GM21515 (cell line): ENCODE measurements at regions not wholly inside any gene's neighbourhood (a gene's known extent, or its start where the extent isn't known, plus 50 kb on each side); places are given as distances from the start of the nearest gene placed in this dataset.
"Not testable (repeated sequence)": the region's sequence is repeated elsewhere in the genome, so short reads cannot be mapped to it uniquely, and the experiment has no call there.

Experiments used
- ATAC-seq: cut with Tn5 transposase; IDR thresholded peaks from one replicate; pipeline ENCODE4 v1.9.1; 2021; ENCODE audit not compliant: unreplicated experiment

DNA sequence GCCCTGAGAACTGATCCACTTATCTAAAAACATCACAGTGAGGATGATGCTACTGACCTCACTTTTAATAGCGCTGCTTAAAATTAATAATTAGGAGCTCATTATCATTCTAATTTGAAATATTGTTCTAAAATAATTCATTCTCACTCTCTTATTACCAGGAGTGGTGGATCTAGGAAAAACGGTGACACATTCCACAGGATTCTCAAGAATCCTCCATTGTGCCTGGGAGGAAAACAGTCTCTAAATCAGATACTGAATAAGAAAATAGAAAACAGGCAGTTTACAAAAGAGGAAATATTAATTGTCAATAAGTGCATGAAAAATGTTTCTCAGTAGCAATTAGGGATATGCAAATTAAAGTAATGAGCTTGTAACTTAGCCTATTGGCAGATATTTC, 187.4 kb downstream of the TENT5A start:
- no peak for ATAC-seq

DNA sequence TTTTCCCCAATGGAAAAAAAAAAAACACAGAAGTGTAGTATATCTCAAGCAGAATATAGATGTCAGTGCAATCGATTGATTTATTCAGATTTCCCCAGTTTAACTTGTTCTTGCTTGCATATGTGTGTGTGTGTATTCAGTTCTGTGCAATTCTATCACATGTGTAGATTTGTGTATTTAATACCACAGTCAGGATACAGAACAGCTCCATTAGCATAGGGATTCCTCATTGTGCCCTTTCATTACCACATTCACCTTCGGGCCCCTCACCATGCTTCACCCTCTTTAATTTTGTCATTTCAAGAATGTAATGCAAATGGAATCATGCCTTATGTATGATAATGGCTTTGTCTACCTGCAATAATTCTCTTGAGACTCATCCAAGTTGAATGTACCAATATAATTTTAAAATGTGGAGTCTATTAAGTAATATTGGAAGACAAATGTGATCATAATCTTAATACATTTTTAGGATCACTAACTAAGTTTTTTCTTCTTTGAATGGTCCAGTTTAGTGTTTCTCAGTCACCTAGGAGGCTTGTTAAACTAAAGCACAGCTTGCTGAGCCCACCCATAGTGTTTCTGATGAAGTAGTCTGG, 187.9 kb downstream of the TENT5A start:
- no peak for ATAC-seq

DNA sequence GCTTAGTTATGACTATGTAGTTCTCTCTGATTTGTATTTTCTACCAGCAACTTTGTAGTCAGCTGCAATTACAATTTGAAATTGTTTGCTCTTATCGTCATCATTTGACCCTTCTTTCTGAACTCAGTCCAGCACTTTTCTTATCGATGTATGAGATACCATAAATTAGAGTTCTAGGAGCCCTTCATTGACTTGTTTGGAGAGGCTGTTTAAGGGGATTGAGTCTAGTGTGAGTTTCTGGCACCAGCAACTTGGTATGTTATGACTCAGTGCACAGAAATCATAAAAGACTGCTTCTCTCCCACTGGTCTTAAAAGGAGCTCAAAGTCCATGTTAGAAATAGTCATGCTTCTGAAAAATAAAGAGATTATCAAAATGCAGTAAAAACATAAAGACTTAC, 190.3 kb downstream of the TENT5A start:
- ATAC-seq: no peak

DNA sequence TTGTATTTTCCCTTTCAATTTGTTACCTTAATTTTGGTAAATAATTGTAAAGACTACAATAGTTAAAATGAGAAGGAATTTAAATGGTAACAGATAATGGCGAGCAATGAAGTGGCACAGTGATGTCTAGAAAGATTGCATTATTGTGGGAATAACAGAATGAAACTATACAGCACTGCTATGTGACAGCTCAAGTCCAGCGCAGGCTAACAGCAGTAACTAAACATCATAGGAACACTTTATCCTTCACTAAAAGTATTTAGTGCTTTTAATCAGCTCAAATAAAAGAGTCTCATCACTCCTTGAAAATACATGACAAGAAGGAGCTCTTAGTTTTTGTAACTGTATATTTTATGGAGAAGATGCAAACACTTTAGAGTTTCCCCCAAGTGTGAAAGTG, 190.8 kb downstream of the TENT5A start:
- no peak for ATAC-seq

DNA sequence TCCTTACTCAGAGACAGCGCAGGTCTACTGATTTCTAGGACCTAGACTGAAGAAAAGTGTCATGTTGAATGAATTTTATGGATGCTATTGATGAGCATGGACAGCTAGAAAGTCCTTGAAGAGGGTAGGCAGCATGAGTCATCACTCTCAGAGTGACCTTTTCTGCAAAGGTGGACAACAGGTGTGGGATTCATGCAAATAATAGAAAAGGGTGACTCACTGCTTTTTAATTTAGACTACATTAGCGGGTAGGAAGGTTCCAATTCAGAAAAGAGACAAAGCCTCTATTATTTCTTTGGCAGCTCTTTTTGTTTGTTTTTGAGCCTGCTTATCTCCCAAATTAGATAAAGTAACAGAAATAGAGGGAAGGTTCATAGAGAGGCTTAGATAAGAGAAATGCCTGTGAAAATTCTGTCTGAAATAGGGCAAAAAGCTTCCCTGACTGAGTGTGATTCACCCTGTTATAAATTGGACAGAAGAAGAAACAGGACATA, 191.4 kb downstream of the TENT5A start:
- ATAC-seq: no peak

DNA sequence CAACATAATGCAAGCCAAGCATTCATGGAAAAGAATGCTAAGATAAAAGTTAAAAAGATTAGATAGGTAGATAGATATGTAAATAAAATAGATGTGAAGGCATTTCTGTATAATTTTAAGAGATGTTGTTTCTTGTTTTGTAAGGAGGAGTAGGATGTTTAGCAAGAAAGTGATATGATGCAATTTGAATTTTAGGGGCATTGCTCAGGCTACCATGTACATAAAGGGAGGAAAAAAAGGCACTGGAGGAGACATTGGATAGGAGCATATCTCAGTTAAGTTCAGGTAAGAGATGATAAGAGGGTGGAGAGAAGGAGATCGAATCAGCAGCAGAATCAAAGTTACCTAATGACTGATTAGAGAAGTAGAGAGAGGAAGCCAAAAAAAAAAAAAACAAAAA, 194.7 kb downstream of the TENT5A start:
- ATAC-seq: no peak

DNA sequence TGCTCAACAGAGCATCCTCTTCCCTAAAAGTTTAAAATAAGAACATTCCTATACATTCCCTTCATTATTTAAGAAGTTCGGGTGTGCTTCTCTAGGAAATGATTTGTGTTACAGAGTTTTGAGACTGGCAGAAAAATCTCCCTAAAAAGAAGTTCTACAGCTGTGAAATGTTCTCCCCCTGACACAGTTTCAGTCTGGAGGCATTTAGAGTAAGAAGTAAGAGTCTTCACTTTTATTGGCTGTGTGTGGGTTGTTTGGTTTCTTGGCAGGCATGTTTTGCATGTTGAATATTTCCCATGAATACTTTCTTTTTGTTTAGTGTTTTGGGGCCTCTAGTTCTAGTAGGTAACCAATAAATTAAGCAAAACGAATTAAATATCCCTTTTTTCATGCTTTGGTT, 195.9 kb downstream of the TENT5A start:
- no peak for ATAC-seq

DNA sequence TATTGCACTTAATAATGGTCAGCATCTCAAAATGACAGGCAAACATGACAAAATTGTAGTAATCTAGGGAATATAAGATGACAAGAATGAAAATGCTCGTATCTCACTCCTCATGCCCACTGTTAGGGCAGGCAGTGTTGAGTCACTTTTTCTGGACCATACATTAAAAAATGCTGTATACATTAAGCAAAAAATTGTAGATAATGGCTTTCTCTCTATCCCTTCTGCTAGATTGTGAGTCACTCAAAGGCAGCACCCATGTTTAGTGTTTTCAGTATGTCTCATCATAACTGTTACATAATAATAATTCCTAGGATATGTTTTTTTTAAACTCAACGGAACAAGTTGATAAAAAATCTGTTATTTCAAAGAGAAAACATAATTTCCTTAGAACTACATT, 199.3 kb downstream of the TENT5A start:
- no peak for ATAC-seq

DNA sequence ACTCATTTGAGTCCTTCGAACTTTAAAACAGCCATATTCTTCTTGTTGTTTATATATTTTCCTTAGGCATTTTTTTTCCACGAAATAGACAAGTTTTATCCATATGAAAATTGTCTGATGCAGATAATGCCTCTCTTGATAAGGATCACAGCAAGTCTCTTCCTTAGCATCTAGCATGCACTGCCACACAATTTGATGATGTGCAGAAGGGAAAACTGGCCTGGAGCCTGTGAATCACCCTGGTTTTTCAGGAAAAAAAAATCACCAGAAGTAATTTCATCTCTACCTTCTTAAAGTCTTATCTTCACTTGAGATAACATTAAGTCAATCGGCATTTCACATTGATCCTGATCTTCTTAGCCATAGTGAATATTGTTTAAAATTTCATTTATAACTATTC, 199.8 kb downstream of the TENT5A start:
- ATAC-seq: no peak

DNA sequence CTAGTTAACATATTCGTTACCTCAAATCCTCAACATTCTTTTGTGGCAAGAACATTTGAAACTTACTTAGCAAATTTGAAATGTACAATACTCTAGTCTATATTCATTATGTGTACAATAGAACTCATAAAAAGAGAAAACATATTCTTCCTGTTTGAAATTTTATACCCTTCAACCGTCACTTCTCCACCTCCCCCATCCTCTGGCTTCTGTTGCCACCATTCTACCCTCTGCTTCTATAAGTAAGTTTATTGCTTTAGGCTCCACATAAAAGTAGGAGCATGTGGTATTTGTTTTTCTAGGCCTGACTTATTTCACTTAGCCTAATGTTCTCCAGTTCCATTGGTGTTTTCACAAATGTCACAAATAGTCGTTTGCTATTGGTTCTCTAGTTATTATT, 205.3 kb downstream of the TENT5A start:
- ATAC-seq: no peak

DNA sequence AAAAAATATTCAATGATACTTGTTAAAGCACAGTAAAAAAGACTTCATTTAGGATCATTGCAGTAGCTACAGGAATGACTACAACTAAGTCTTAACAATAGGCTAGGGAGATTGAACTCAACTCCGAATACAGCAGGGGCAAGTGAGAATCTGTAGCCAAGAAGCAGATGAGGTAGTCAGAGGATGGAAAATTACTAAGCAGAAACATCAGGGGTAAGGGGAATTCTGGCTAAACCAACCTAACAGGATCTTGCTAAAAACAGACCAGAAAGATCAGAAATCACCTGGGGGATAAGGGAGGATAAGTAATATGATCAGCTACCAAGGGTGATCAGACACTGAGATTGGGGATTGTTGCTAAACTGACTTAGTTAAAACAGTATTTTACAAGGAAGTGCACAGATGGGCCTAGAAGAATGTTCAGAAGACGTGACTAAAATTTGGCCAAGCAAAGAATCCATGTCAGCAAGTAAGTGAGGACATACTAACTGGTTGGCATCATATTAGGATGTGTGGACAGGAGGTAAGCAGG, 217.5 kb downstream of the TENT5A start:
- ATAC-seq: no peak

DNA sequence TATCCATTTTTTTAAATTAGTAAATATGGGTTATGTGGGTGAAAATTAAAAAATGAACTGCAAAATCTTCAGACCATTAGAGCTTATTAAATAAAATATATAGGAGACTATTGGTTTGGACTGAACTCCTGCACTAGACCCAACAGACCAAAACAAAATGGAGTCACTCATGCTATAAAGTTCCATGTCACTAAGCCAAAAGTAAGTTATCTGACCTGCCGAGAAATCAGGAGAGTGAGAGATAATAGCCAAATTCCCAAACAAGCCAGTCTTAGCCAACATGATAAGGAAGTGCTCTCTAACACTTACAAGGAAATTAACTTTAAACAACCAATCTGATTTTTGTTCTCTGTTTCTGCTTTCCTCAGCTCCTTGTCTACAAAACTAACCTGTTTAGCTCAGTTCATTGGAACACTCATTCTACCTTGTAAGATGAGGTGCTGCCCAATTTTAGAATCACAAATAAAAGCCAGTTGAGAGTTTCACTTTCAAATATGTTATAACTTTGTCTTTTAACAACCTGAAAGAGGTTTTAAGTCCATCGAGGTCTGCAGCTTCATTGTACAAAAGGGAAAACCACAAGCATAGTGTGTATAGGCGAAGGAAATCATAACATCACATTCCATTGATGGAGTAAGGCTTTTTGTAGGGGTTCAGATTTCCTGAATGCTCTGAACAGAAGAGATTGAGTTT, 220.5 kb downstream of the TENT5A start:
- no peak for ATAC-seq

DNA sequence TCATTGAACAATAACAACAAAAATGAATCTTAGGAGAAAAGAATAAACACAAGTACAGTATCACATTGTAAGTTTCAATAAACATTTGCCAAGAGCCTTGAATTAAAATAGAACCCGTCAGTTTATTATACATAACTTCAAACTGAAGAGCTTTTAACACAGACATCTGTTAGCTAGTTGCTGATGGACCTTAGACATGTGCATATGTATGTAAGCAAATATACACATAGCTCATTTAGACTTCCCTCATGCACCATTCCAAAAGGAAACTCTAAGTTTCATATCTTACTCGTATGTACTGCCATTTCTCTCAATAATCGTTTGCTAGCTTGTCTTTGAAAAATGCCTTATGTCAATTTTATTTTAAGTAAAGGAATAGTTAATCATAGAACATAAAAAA, 235.0 kb downstream of the TENT5A start:
- ATAC-seq: no peak

DNA sequence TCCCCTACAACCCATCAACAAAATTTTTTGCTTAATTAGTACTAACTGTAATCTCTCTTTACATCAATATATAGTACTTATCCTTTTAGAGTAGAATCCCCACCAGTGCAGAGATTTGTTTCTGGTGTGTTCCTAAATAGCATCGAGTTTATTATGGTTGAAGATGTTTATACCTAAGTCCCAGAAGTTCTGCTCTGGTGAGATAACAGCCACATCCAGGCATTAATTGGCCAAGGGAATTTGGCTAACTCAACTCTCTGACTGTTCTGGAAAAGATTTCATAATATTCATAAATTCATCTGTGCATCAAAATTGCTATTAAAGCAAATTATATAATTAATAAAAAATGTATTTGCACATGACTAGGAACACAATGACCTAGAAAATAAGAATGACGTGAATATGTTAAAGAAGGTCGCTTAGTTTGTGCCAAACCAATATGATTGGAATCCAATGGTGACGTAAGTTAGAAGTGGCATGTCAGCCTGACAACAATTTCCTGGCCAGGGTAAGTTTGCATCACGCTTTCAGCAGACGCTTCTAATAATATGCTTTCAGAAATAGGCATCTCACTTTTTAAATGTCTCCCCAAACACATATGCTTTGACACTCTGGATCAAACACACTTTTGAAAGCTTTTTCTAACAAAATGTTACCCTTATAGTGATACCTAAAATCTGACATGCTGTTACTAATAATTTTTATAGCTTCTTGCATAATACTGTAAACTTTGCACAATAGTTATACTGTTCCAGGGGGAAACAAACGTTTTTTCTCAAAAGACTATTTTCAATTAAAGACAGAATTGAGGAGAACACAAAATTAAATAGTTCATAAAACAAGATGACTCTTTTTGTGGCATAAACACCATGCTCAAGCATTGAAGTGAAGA, 236.7 kb downstream of the TENT5A start:
- ATAC-seq: no peak

DNA sequence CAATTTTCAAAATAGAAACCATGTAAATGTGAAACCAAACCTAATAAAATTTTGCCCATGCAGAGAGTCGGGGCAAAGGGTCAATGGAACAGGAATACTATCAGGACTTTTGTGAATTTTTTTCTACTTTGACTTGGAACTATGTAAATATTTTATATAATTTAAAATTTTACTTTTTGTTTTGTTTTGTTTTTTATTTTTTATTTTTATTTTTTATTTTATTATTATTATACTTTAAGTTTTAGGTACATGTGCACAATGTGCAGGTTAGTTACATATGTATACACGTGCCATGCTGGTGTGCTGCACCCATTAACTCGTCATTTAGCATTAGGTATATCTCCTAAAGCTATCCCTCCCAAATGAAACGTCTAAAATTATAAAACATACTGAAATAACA, 238.3 kb downstream of the TENT5A start:
- not testable (repeated sequence) for ATAC-seq

DNA sequence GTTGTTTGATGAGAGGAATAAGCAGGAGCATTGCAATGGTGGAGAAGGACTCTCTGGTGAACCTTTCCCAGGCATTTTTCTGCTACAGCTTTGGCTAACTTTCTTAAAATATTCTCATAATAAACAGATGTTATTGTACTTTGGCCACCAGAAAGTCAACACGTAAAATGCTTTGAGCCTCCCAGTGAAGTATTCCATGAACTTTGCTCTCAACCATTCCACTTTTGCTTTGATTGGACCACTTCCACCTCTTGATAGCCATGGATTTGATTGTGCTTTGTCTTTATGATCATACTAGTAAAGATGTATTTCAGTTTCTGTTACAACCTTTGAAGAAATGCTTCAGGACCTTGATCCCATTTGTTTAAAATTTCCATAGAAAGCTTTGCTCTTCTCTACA, 241.1 kb downstream of the TENT5A start:
- no peak for ATAC-seq

DNA sequence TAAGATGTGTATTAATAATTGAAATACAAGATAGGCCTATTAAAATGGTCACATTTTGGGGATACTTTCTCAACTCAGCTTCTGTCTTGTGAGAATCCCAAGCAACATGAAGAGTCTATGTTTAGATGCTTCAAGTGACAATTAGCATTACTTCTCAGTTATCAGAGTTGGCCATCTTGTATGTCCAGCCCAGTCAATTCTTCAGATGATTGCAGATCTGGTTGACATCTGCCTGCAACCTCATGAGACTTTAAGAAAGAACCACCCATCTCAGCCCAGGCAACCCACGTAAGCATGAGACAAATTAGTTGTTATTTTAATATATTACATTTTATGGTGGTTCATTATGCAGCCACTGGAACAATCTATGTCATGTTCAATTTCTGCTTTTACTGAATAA, 256.5 kb downstream of the TENT5A start:
- no peak for ATAC-seq

DNA sequence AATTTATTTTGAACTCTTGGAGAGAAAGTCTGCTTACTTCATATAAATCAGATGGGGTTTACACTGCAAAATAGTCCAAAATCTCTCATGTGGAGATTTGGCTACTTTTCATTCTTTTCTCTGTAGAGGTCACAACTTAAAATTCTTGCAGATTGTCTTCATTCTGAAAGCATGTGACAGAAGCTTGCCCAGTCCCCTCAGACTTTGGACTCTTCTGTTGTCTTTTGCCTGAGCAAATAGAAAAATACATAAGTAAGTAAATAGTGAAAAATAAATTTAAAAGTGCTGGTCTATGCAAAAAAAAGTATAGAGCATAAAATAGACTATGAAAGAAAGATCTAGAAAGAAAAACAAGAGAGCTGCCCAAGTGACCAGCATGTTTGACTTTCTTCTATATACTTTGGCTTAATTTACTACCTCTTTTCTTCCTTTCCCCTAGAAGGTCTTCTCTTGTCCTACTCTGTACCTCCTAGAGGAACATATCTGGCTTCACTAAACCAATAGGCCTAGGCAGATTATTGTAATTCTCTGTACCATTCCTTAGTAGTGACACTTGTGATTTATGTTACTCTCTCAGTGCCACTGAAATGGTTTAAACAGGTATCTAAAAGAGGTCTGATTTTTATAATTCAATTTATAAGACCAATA, 260.9 kb downstream of the TENT5A start:
- ATAC-seq: no peak

DNA sequence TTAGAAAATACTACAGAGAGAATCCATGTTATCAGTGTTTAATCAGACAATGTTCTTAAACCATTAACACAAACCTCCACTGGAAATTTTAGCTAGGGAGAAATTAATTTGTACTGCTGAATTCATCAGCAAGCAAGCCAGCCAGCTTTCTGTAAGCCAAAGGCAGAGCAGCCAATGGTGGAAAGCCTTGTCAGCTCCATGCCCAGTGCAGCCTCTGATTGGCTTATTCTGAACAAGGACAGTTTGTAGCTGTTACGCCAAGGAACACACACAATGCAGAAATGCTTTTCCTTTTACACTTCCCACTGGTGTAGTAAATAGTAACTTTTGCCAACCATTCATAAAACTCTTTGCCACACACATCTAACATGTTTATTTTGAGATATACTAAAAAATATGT, 265.0 kb downstream of the TENT5A start:
- no peak for ATAC-seq

DNA sequence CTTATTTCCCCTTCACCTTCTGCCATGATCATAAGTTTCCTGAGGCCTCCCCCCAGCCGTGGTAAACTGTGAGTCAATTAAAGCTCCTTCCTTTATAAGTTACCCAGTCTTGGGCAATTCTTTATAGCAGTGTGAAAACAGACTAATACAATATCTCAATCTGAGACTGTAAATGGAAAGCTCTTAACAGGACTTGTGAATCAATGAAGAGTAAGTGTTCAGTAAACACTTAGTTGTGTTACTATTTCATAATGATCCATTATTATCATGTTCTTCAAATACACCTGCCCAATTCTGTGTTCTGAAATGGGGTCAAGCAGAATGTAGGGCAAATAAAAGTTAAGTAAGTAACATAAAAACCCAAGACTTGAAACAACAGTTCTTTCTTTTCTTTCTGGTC, 266.2 kb downstream of the TENT5A start:
- no peak for ATAC-seq

DNA sequence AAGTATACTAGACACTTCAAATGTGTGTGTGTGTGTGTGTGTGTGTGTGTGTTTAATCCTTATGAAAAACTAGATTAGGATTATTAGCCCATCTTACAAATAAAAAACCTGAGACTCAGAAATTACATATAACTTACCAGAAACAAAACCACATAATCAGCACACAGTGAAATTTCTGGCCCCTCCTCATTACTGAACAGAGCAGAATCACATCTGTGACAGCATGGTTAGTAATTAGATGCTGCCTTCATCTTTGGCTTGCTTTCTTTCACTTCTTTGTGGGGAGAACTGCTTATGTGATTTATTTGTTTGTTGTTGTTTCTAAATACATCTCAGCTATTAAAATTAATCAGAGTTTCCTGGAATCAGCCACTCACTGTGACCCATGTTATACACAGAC, 267.1 kb downstream of the TENT5A start:
- ATAC-seq: no peak
